ENCODE measurements at regions not wholly inside any gene's neighbourhood (a gene's known extent, or its start where the extent isn't known, plus 50 kb on each side); places are given as distances from the start of the nearest gene placed in this dataset.

- TF ChIP-seq CTCF (IDR thresholded peaks at IDR 0.05) = no peak
These were observed 99.7 kb upstream of the ZEB1 start for GRCh38 chr10:31219306-31219705.

- TF ChIP-seq CTCF (IDR thresholded peaks at IDR 0.05) = no peak
These were observed 79.1 kb upstream of the ZEB1 start for GRCh38 chr10:31239961-31240360.

GRCh38 chr10:31242902-31243301, 76.1 kb upstream of the ZEB1 start:
- TF ChIP-seq CTCF (IDR thresholded peaks at IDR 0.05) = no peak

GRCh38 chr10:31253237-31253636, 65.8 kb upstream of the ZEB1 start:
- TF ChIP-seq CTCF (IDR thresholded peaks at IDR 0.05) = no peak

- TF ChIP-seq CTCF (IDR thresholded peaks at IDR 0.05) = no peak
These were observed 57.3 kb upstream of the ZEB1 start for GRCh38 chr10:31261511-31262311.

GRCh38 chr10:31262672-31263071, 56.3 kb upstream of the ZEB1 start:
- TF ChIP-seq CTCF (IDR thresholded peaks at IDR 0.05) = no peak

GRCh38 chr10:31263903-31264302, 55.1 kb upstream of the ZEB1 start:
- TF ChIP-seq CTCF (IDR thresholded peaks at IDR 0.05) = no peak

Measured in LNCAP (cell line).